ENCODE measurements at regions not wholly inside any gene's neighbourhood (a gene's known extent, or its start where the extent isn't known, plus 50 kb on each side); places are given as distances from the start of the nearest gene placed in this dataset.

GRCh38 chr13:90958866-90959265, 388.6 kb upstream of the MIR17HG start:
- H3K4me1 ChIP-seq (ENCODE audit: control insufficient read depth, insufficient read depth, low read length) = no peaks in the 10 kb centered on the region
- no peaks in the 10 kb centered on the region for H3K9me3 ChIP-seq (ENCODE audit: control insufficient read depth, insufficient read depth, low read depth, low read length)
- POLR2A ChIA-PET = no interaction called here
- H3K36me3 ChIP-seq (ENCODE audit: control insufficient read depth in 2 of 2, insufficient read depth in 1 of 2, low read length in 2 of 2) = no peaks in the 10 kb centered on the region
- no peak overlapping the region for H3K4me3 ChIP-seq (ENCODE audit: low read depth, low read length)
- CTCF ChIA-PET = no interaction called here
- H3K27ac ChIP-seq (ENCODE audit: extremely low read depth, low read depth, low read length) = no peak overlapping the region
- no peak for TF ChIP-seq TCF7L2 (IDR thresholded peaks at IDR 0.05; ENCODE audit: borderline replicate concordance, low read depth, low read length)
- TF ChIP-seq ZNF776 (tag by site-specific recombination; IDR thresholded peaks at IDR 0.05; ENCODE audit: borderline replicate concordance) = no peak
- TF ChIP-seq ZNF747 (tag by site-specific recombination; IDR thresholded peaks at IDR 0.05) = no peak
- TF ChIP-seq, protein P1, sequence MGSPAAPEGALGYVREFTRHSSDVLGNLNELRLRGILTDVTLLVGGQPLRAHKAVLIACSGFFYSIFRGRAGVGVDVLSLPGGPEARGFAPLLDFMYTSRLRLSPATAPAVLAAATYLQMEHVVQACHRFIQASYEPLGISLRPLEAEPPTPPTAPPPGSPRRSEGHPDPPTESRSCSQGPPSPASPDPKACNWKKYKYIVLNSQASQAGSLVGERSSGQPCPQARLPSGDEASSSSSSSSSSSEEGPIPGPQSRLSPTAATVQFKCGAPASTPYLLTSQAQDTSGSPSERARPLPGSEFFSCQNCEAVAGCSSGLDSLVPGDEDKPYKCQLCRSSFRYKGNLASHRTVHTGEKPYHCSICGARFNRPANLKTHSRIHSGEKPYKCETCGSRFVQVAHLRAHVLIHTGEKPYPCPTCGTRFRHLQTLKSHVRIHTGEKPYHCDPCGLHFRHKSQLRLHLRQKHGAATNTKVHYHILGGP (tag by site-specific recombination; IDR thresholded peaks at IDR 0.05) = no peak
- TF ChIP-seq ZNF830 (tag by site-specific recombination; IDR thresholded peaks at IDR 0.05; ENCODE audit: low read depth) = no peak
- no peak for TF ChIP-seq ZNF518A (tag by site-specific recombination; conservative IDR thresholded peaks at IDR 0.05; ENCODE audit: low read depth)
- no peak for TF ChIP-seq MYNN (tag by site-specific recombination; IDR thresholded peaks at IDR 0.05; ENCODE audit: borderline replicate concordance)
- TF ChIP-seq KLF10 (tag by site-specific recombination; IDR thresholded peaks at IDR 0.05) = no peak

DNA sequence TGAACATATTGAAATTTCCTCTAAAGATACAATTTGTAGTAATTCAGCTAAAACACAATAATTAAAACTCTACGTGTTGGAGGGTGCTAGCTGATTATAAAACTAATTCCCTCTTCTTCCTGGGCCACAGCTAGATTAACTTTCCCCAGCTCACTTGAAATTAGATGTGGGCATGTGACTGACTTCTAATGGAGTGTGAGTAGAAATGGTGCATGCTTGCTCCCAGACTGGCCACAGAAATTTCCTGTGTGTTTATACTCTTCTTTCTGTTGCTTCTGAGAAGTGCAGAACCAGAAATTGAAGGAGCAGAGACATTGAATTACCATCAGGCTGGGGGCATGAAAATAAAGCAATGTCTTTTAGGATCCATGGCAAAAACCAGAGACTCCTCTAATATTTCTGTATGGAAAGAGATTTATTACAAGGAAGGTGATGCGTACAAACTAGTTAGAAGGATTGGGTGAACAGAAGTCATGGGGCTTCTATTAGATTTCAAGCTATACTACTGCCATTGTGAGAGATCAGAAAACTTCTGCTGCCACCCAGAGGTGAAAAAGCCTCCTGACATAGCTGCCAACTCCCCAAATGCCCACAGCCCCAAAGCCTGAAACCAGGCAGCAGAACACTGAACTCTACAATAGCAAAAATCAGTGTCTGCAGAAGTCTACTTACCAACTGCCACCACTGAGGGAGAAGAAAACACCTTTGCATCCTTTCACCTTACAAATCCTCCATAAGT, 379.2 kb upstream of the MIR17HG start:
- CTCF ChIA-PET = interaction anchor here (0.6 to 1.3 kb wide), 3 partner anchors 18 to 237 kb away, joined by 3 read pairs; no protein-coding TSS in a partner anchor
- Histone ChIP-seq H3K36me3 (ENCODE audit: control insufficient read depth in 2 of 2, insufficient read depth in 1 of 2, low read length in 2 of 2) (no peaks in the 10 kb centered on the region), H3K4me1 (ENCODE audit: control insufficient read depth, insufficient read depth, low read length) (no peaks in the 10 kb centered on the region), H3K27ac (ENCODE audit: extremely low read depth, low read depth, low read length) (no peak overlapping the region), H3K9me3 (ENCODE audit: control insufficient read depth, insufficient read depth, low read depth, low read length) (no peaks in the 10 kb centered on the region), H3K4me3 (ENCODE audit: low read depth, low read length) (no peak overlapping the region)
- POLR2A ChIA-PET = no interaction called here
- TF ChIP-seq, protein P2, sequence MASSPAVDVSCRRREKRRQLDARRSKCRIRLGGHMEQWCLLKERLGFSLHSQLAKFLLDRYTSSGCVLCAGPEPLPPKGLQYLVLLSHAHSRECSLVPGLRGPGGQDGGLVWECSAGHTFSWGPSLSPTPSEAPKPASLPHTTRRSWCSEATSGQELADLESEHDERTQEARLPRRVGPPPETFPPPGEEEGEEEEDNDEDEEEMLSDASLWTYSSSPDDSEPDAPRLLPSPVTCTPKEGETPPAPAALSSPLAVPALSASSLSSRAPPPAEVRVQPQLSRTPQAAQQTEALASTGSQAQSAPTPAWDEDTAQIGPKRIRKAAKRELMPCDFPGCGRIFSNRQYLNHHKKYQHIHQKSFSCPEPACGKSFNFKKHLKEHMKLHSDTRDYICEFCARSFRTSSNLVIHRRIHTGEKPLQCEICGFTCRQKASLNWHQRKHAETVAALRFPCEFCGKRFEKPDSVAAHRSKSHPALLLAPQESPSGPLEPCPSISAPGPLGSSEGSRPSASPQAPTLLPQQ (tag by site-specific recombination; IDR thresholded peaks at IDR 0.05) = no peak
- no peak for TF ChIP-seq ATF2 (tag by site-specific recombination; IDR thresholded peaks at IDR 0.05; ENCODE audit: low read depth)
- 0 out of 2 replicates have a peak, but pooled peaks have one; percentile 10 for TF ChIP-seq ZNF654 (tag by site-specific recombination; IDR thresholded peaks at IDR 0.05; ENCODE audit: low read depth)

Data from HEK293 (cell line).